HEK293T (cell line): ENCODE measurements at regions not wholly inside any gene's neighbourhood (a gene's known extent, or its start where the extent isn't known, plus 50 kb on each side); places are given as distances from the start of the nearest gene placed in this dataset.

ENCODE experiments used
- BHLHE40 ChIP-seq: fragments of 450-650 bp; IDR thresholded peaks from 2 replicates; pipeline ENCODE4 v1.6.1; 2016; ENCODE audit warnings: mild to moderate bottlenecking, moderate library complexity, borderline replicate concordance
- CTBP1 ChIP-seq: fragments of 450-650 bp; IDR thresholded peaks from 2 replicates; pipeline ENCODE4 v1.6.1; 2016; ENCODE audit warnings: borderline replicate concordance
- ELF4 ChIP-seq: fragments of 450-650 bp; IDR thresholded peaks from 2 replicates; pipeline ENCODE4 v1.6.1; 2017; ENCODE audit warnings: antibody characterized with exemption
- FOXA1 ChIP-seq: fragments of 450-650 bp; IDR thresholded peaks from 2 replicates; pipeline ENCODE4 v1.6.1; 2016; ENCODE audit warnings: mild to moderate bottlenecking
- FOXK2 ChIP-seq: fragments of 450-650 bp; IDR thresholded peaks from 2 replicates; pipeline ENCODE4 v1.6.1; 2016; ENCODE audit warnings: mild to moderate bottlenecking
- FOXM1 ChIP-seq: fragments of 450-650 bp; IDR thresholded peaks from 2 replicates; pipeline ENCODE4 v1.6.1; 2017; ENCODE audit warnings: mild to moderate bottlenecking, borderline replicate concordance
- HDGF ChIP-seq: fragments of 450-650 bp; IDR thresholded peaks from 2 replicates; pipeline ENCODE4 v1.6.1; 2017; ENCODE audit warnings: antibody characterized with exemption, borderline replicate concordance
- LEF1 ChIP-seq: fragments of 450-650 bp; IDR thresholded peaks from 2 replicates; pipeline ENCODE4 v1.6.1; 2017; ENCODE audit warnings: mild to moderate bottlenecking, borderline replicate concordance
- NFRKB ChIP-seq: fragments of 450-650 bp; IDR thresholded peaks from 2 replicates; pipeline ENCODE4 v1.6.1; 2016; ENCODE audit warnings: mild to moderate bottlenecking, moderate library complexity
- SUZ12 ChIP-seq: fragments of 450-650 bp; IDR thresholded peaks from 2 replicates; pipeline ENCODE4 v1.6.1; 2016; ENCODE audit warnings: mild to moderate bottlenecking
- TARDBP ChIP-seq: fragments of 450-650 bp; IDR thresholded peaks from 2 replicates; pipeline ENCODE4 v1.6.1; 2016

DNA sequence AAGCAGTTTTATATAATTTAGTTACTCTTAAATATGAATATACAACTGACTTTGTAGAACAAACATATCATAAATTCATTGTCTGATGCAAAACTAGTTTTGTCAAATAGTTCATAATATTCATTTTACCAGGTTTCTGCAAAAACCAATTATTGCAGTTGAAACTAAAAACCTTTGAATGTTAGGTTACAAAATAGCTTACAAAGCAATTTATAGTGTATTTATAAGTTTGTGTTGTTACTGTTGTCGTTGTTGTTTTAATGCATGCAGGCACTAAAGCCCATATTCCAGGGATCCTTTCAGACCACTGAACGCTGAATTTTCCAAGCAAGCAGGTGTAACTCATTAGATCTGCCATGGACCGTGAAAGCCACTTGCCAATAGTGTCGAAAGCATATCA is 427.6 kb downstream of the ZFHX3 start:
- TF ChIP-seq BHLHE40: no peak
- no peak for TF ChIP-seq TARDBP
- no peak for TF ChIP-seq LEF1
- no peak for TF ChIP-seq FOXM1
- no peak for TF ChIP-seq HDGF
- TF ChIP-seq FOXK2: no peak
- TF ChIP-seq NFRKB: no peak
- no peak for TF ChIP-seq FOXA1
- no peak for TF ChIP-seq ELF4
- TF ChIP-seq SUZ12: no peak
- no peak for TF ChIP-seq CTBP1
